ENCODE measurements at regions not wholly inside any gene's neighbourhood (a gene's known extent, or its start where the extent isn't known, plus 50 kb on each side); places are given as distances from the start of the nearest gene placed in this dataset.
A peak's percentile ranks its signal among the peaks of the same experiment; 100 is the strongest.

DNA sequence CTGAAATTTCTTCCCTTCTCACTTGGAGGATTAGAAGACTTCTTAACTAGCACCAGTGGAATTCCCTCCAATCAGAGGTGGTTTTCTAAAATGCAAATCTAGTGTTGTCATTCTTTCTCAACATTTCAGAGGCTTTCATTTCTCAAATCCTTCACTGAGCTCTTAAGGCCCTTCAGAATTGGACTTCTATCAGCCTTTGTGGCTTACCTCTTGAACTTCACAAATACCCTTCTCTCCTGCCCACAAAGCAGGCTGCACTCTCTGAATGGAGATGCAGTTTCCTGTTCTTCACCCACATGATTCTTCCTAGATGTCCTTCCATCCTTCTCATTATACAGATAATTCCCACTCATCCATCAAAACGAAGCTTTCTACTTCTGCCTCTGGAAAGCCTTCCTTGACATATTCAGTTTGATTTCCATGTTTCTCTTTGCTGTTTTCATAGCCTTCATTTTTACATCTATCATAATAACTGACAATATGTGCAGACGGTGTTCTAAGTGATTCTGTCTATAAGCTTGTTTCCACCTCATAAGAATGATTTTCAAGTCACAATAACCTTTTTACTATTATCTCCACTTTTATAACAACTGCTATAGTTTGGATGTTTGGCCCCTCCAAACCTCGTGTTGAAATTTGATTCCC is 123.1 kb upstream of the GPR12 start:
- FAIRE-seq, result no peak
- Histone ChIP-seq H3K4me3 (ENCODE audit: low read length in 3 of 3) (no peak overlapping the region), H3K9me3 (ENCODE audit: control insufficient read depth in 2 of 3, insufficient read depth in 1 of 3, low read length in 3 of 3) (no peaks in the 10 kb centered on the region)

DNA sequence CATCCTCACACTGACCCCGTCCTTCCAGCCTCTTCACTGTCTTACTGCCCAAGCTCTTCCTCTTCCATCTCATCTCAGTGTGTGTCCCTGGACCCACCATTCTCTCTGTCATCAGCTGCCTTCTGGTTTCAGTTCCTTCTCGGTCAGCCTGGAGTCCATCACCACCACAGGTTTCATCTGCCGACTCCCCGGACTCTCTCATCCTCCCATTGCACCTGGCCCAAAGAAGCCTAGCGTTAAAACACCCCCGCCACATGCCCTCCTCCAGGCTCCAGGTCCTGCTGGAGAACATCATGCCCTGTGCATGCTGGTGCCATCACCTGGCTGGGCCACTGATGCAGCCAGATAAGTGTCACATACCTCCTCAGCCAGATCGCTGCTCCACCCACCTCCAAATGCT is 122.1 kb upstream of the GPR12 start:
- TF ChIP-seq, protein P1, sequence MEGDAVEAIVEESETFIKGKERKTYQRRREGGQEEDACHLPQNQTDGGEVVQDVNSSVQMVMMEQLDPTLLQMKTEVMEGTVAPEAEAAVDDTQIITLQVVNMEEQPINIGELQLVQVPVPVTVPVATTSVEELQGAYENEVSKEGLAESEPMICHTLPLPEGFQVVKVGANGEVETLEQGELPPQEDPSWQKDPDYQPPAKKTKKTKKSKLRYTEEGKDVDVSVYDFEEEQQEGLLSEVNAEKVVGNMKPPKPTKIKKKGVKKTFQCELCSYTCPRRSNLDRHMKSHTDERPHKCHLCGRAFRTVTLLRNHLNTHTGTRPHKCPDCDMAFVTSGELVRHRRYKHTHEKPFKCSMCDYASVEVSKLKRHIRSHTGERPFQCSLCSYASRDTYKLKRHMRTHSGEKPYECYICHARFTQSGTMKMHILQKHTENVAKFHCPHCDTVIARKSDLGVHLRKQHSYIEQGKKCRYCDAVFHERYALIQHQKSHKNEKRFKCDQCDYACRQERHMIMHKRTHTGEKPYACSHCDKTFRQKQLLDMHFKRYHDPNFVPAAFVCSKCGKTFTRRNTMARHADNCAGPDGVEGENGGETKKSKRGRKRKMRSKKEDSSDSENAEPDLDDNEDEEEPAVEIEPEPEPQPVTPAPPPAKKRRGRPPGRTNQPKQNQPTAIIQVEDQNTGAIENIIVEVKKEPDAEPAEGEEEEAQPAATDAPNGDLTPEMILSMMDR (IDR thresholded peaks at IDR 0.05; ENCODE audit: borderline replicate concordance, extremely low read depth, insufficient read depth), result no peak
- intact Hi-C loops (cut with DNase I), result no loop called here

More for the DNA sequence above, 123.1 kb upstream of the GPR12 start:
- no peaks in the 10 kb centered on the region for H3K27me3 ChIP-seq (ENCODE audit: control insufficient read depth, insufficient read depth, low read length)
- no peak for DNase-seq
- H3K4me1 ChIP-seq (ENCODE audit: control insufficient read depth in 2 of 3, insufficient read depth in 2 of 3, low read depth in 1 of 3, low read length in 3 of 3), result no peaks in the 10 kb centered on the region
- no peak overlapping the region for H3K27ac ChIP-seq (ENCODE audit: low read depth in 2 of 2, low read length in 2 of 2)
- TF ChIP-seq, protein P1 (IDR thresholded peaks at IDR 0.05; ENCODE audit: borderline replicate concordance, extremely low read depth, insufficient read depth), result no peak
- H3K36me3 ChIP-seq (ENCODE audit: control insufficient read depth in 2 of 3, insufficient read depth in 3 of 3, low read length in 3 of 3), result no peaks in the 10 kb centered on the region
- H3K9ac ChIP-seq (ENCODE audit: low read length in 3 of 3), result no peak overlapping the region
- intact Hi-C loops (cut with DNase I), result no loop called here

DNA sequence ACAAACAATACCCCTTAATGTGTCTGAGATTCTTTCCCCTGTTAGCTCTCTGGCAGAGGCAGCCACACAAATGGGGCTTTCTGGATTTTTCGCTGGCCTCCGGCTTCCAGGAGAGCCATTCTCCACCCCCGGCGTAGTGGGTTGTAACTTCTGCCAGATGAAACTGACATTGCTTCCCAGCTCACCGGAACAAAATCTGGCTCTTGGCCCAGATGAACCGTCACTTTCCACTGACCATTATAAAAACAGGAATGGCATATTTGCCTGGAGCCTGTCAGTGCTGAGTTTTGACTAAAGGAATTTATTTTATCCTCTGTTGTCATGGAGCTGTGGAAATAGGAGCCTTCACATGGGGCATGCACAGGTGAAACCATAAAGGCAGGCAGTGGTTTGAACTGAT is 120.6 kb upstream of the GPR12 start:
- H3K4me3 ChIP-seq (ENCODE audit: low read length in 3 of 3), result no peak overlapping the region

More for the DNA sequence above, 122.1 kb upstream of the GPR12 start:
- H3K9ac ChIP-seq (ENCODE audit: low read length in 3 of 3), result no peak overlapping the region
- H3K27ac ChIP-seq (ENCODE audit: low read depth in 2 of 2, low read length in 2 of 2), result no peak overlapping the region
- no peaks in the 10 kb centered on the region for H3K36me3 ChIP-seq (ENCODE audit: control insufficient read depth in 2 of 3, insufficient read depth in 3 of 3, low read length in 3 of 3)
- DNase-seq (no peak), FAIRE-seq (no peak)
- no peaks in the 10 kb centered on the region for H3K9me3 ChIP-seq (ENCODE audit: control insufficient read depth in 2 of 3, insufficient read depth in 1 of 3, low read length in 3 of 3)
- no peak overlapping the region for H3K4me3 ChIP-seq (ENCODE audit: low read length in 3 of 3)
- no peaks in the 10 kb centered on the region for H3K27me3 ChIP-seq (ENCODE audit: control insufficient read depth, insufficient read depth, low read length)
- no peaks in the 10 kb centered on the region for H3K4me1 ChIP-seq (ENCODE audit: control insufficient read depth in 2 of 3, insufficient read depth in 2 of 3, low read depth in 1 of 3, low read length in 3 of 3)

More for the DNA sequence above, 120.6 kb upstream of the GPR12 start:
- FAIRE-seq, result no peak
- Histone ChIP-seq H3K36me3 (ENCODE audit: control insufficient read depth in 2 of 3, insufficient read depth in 3 of 3, low read length in 3 of 3) (no peaks in the 10 kb centered on the region), H3K4me1 (ENCODE audit: control insufficient read depth in 2 of 3, insufficient read depth in 2 of 3, low read depth in 1 of 3, low read length in 3 of 3) (no peaks in the 10 kb centered on the region), H3K9ac (ENCODE audit: low read length in 3 of 3) (no peak overlapping the region), H3K27me3 (ENCODE audit: control insufficient read depth, insufficient read depth, low read length) (no peaks in the 10 kb centered on the region), H3K9me3 (ENCODE audit: control insufficient read depth in 2 of 3, insufficient read depth in 1 of 3, low read length in 3 of 3) (peaks cover 0 to 6% (median 0%) of the 10 kb centered on the region in 3 donors), H3K27ac (ENCODE audit: low read depth in 2 of 2, low read length in 2 of 2) (no peak overlapping the region)
- intact Hi-C loops (cut with DNase I), result no loop called here
- DNase-seq, result peak in 1 of 5 donors; percentile 23
- TF ChIP-seq, protein P1 (IDR thresholded peaks at IDR 0.05; ENCODE audit: borderline replicate concordance, extremely low read depth, insufficient read depth), result no peak

All from kidney (tissue), 13 donors.